ENCODE measurements at regions not wholly inside any gene's neighbourhood (a gene's known extent, or its start where the extent isn't known, plus 50 kb on each side); places are given as distances from the start of the nearest gene placed in this dataset.

- TF ChIP-seq CTCF (IDR thresholded peaks at IDR 0.05; ENCODE audit: low read depth, low read length, missing control alignments), result no peak
- DNase-seq (ENCODE audit: extremely low read depth, low read depth), result no peak
- H3K4me3 ChIP-seq (replicated peaks; ENCODE audit: low read depth, low read length), result no peak overlapping the region
Observed at GRCh38 chr11:26149585-26149984, 182.3 kb upstream of the ANO3 start.

- no peak for DNase-seq (ENCODE audit: extremely low read depth, low read depth)
- no peak for TF ChIP-seq CTCF (IDR thresholded peaks at IDR 0.05; ENCODE audit: low read depth, low read length, missing control alignments)
- H3K4me3 ChIP-seq (replicated peaks; ENCODE audit: low read depth, low read length), result no peak overlapping the region
Observed at GRCh38 chr11:26150031-26150430, 181.9 kb upstream of the ANO3 start.

GRCh38 chr11:26158251-26158650 is 173.7 kb upstream of the ANO3 start:
- H3K4me3 ChIP-seq (replicated peaks; ENCODE audit: low read depth, low read length), result no peak overlapping the region
- TF ChIP-seq CTCF (IDR thresholded peaks at IDR 0.05; ENCODE audit: low read depth, low read length, missing control alignments), result no peak
- no peak for DNase-seq (ENCODE audit: extremely low read depth, low read depth)

- DNase-seq (ENCODE audit: extremely low read depth, low read depth), result no peak
- TF ChIP-seq CTCF (IDR thresholded peaks at IDR 0.05; ENCODE audit: low read depth, low read length, missing control alignments), result no peak
- H3K4me3 ChIP-seq (replicated peaks; ENCODE audit: low read depth, low read length), result no peak overlapping the region
Observed at GRCh38 chr11:26162291-26162690, 169.6 kb upstream of the ANO3 start.

- H3K4me3 ChIP-seq (replicated peaks; ENCODE audit: low read depth, low read length), result no peak overlapping the region
- DNase-seq (ENCODE audit: extremely low read depth, low read depth), result no peak
- no peak for TF ChIP-seq CTCF (IDR thresholded peaks at IDR 0.05; ENCODE audit: low read depth, low read length, missing control alignments)
Observed at GRCh38 chr11:26186389-26186788, 145.5 kb upstream of the ANO3 start.

GRCh38 chr11:26187639-26188038 is 144.3 kb upstream of the ANO3 start:
- no peak overlapping the region for H3K4me3 ChIP-seq (replicated peaks; ENCODE audit: low read depth, low read length)
- no peak for TF ChIP-seq CTCF (IDR thresholded peaks at IDR 0.05; ENCODE audit: low read depth, low read length, missing control alignments)
- DNase-seq (ENCODE audit: extremely low read depth, low read depth), result no peak

- no peak overlapping the region for H3K4me3 ChIP-seq (replicated peaks; ENCODE audit: low read depth, low read length)
- no peak for TF ChIP-seq CTCF (IDR thresholded peaks at IDR 0.05; ENCODE audit: low read depth, low read length, missing control alignments)
- no peak for DNase-seq (ENCODE audit: extremely low read depth, low read depth)
Observed at GRCh38 chr11:26188554-26188953, 143.4 kb upstream of the ANO3 start.

Measured in HFF-Myc (cell line).